NCI-H1105 treated with DMSO at 0.1 percent for 48 hours (cell line): ENCODE measurements at regions not wholly inside any gene's neighbourhood (a gene's known extent, or its start where the extent isn't known, plus 50 kb on each side); places are given as distances from the start of the nearest gene placed in this dataset.

Experiments used
- DNase-seq: peaks from one replicate; lab custom pipeline; 2025; lab: John Stamatoyannopoulos, UW

DNA sequence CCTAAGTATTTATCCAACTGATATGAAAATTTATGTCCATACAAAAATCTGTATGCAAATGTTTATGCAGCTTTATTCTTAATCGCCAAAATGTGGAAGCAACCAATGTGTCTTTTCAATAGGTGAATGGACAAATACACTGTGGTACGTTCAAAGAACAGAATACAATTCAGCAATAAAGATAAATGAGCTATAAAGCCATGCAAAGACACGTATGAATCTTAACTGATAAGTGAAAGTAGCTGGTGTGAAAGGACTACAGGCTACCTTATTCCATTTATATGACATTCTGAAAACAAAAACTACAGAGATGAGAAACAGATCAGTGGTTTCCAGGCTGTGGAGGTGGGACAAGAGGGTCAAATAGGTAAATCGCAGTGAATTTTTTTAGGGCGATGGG lies 419.6 kb upstream of the B3GALT2 start:
- DNase-seq, result no peak

- no peak for DNase-seq
Observed at GRCh38 chr1:193602705-193603104, 416.3 kb upstream of the B3GALT2 start.

GRCh38 chr1:193593147-193593885 lies 406.9 kb upstream of the B3GALT2 start:
- DNase-seq, result no peak

DNA sequence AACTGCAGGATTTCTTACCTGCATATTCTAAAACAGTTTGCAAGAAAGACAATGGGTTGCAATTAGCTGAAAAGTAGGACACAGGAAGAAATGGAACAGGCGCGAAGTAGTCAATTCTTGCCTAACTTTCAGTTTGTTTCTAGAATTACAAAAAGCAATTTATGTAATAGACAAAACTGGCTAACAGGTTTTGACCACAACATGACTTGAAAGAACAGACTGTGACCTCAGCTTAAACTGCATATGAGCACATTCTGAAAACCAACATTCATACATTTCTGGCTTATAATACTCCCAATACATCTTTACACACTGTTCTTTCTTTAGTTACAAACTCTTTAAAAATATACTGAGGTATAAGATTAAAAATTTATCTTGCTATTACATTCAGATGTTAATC lies 405.9 kb upstream of the B3GALT2 start:
- no peak for DNase-seq

DNA sequence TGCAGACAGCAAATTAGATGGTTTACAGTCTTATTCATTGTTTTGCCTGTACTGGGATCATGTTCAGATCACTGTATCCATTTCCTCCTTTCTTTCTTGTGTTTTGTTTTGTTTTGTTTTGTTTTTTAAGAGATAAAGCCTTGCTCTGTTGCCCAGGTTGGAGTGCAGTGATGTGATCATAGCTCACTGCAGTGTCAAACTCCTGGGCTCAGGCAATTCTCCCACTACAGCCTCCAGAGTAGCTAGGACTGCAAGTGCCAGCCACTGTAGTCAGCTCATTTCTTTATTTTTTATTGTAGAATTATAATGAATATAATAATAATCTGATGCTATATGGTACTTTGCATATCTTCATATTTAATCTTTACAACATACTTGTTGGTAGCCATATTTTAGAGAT lies 403.7 kb upstream of the B3GALT2 start:
- no peak for DNase-seq

DNA sequence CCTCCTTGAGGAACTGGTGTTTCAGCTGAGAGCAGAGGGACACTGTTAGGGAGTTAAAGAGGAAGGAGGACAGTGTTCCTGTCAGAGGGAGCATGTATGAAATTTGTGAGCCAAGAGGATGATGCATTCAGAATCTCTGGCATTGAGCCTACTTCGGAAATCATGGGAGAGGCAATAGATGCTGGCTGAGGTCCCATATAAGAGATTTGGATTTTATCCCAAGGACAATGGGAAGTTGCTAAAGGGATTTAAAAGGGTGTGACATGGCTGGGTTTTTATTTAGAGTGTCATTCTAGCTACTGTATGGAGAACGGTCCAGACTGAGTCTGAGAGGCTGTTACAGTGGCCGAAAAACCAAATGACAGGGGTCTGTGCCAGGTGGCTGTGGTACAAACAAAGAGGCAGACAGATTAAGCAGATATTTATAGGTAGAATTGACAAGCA lies 403.2 kb upstream of the B3GALT2 start:
- peak; percentile 41 for DNase-seq

GRCh38 chr1:193588311-193589082 lies 402.1 kb upstream of the B3GALT2 start:
- DNase-seq, result no peak

DNA sequence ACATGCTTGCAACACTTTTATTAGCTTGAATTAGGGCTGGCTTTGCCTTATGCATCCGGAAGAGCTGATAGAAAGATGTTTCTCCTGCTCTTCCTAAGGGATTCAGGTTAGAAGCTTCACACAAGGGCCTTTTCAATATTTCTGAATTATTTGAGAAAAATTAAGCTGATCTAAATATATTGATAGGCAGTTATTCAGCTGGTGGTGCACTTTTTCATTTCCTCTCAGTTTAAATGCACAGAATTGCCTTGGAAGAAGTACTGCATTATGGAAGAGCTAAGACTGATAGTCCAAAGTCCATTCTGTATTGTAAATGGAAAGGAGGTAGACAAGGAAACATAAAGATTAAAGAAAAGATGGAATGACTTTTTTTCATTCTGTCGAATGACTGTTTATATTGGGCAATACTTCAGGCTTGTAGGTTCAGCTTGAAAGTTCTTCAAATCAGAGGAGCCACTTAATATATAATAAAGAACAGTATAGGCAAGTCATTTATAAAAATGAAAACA lies 398.4 kb upstream of the B3GALT2 start:
- DNase-seq, result no peak

- DNase-seq, result no peak
Observed at GRCh38 chr1:193581341-193581740, 394.9 kb upstream of the B3GALT2 start.

- no peak for DNase-seq
Observed at GRCh38 chr1:193580419-193580818, 394.0 kb upstream of the B3GALT2 start.

DNA sequence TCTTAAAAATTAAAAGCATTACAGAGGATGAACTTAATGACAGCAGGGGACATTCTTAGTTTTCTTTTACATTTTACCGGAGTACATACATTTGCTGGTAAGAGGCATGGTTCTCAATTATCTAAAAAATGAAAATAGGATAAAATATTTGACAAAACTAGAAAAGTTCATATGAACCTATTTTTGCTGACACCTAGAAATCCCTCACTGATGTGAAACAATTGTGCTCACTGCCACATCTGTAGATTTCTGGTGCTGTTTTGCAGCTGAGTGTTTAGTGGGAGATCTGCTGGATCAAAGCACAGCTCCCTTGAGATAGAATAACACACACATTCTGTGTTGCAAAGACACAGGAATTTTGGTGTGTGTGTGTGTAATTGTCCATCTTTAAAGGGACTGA lies 392.9 kb upstream of the B3GALT2 start:
- DNase-seq, result no peak

DNA sequence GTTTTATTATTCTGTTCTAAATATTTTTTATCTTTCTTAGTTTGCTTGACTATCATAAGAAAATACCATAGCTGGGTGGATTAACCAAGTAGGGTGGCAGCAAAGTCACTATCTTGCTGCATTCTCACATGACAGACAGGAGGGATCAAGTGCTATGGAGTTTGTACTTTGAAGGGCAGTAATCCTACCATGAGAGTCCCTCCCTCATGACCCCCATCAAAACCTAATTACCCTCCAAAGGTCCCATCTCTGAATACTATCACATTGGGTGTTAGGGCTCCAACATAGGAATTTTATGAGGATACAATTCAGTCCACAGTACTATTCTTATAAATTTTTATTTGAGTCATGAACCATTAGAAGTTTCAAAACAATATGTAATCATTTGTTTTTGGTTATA lies 388.5 kb upstream of the B3GALT2 start:
- no peak for DNase-seq

DNA sequence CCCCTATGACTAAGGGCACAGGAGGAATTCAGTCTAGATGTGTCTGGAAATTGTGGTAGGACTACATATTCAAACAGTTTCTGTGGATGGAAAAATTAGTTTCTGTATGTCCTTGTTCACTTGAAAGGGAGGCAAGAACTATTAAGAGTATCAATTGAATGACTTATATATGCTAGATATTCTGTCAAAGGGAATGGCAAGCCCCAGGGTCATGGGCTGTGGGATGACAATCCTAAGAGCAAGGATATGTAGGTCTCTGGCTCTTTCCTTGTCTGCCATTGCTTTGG lies 383.5 kb upstream of the B3GALT2 start:
- no peak for DNase-seq

DNA sequence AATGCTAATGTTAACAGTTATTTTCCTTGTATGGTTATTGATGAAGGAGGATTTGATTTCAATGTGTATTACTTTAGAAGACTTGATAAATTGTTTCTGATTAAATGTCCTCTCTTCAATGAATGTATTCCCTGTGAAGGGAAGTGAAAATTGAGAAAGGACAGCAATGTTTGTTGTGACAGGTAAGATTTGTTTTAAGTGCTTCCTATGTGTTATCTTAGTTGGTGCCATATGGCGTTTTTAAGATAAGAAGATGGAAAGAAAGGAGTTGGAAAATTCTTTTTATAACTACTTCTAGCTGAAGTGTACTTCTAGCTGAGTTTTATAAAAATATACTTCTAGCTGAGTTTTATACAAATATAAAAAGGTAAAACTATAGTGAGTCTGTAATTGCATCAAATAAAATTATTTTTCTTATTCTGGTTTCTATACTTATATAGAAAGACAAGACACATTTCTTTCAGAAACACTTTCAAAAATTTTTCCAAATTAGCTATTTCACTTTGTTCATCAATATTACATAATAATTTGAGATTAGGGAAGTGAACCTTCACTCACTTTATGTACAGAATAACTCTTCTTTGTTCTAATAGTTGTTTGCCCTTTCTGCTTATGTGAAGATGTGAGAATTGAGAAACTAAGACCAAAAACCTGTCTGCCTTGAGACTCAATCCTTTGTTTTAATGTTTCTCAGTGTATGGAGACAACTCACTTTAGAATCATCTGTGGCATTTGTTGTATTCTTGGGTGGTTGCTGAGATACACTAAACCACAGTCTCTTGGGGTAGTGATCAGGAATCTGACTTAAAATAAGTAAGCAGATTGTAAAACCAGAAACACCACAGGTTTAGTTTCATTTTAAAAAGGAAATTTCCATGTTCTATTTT lies 382.9 kb upstream of the B3GALT2 start:
- no peak for DNase-seq

- no peak for DNase-seq
Observed at GRCh38 chr1:193568512-193568911, 382.1 kb upstream of the B3GALT2 start.

- no peak for DNase-seq
Observed at GRCh38 chr1:193567937-193568336, 381.5 kb upstream of the B3GALT2 start.

GRCh38 chr1:193566735-193567134 lies 380.3 kb upstream of the B3GALT2 start:
- no peak for DNase-seq

GRCh38 chr1:193565971-193566577 lies 379.7 kb upstream of the B3GALT2 start:
- DNase-seq, result no peak

GRCh38 chr1:193562121-193562520 lies 375.7 kb upstream of the B3GALT2 start:
- no peak for DNase-seq

DNA sequence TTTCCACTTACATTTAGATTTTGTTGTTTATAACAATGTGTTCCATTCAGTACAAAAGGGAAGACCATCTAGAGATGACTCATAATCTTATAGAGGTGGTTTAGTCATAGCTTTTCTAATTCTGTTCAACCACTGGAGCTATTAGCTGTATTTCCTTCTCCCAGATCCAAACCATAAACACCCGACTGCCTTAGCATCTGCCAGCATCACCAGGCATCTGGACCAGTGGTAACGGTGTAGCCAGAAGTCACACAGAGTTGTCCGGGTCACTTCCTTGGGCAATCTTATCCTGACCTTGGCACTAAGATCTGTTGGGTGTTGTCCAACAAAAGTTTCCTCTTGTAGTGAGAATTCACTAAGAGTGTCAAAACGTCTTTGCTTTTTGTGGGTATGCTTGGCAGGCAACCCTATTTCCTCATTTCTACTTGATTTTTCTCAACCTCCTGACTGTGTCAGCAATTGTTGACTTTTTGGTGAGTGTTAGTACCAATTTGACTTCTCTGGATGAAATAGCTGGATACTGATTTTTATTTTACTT lies 372.1 kb upstream of the B3GALT2 start:
- DNase-seq, result no peak

- no peak for DNase-seq
Observed at GRCh38 chr1:193555662-193556441, 369.4 kb upstream of the B3GALT2 start.
